ENCODE measurements at regions not wholly inside any gene's neighbourhood (a gene's known extent, or its start where the extent isn't known, plus 50 kb on each side); places are given as distances from the start of the nearest gene placed in this dataset.
"Not testable (repeated sequence)": the region's sequence is repeated elsewhere in the genome, so short reads cannot be mapped to it uniquely, and the experiment has no call there.

GRCh38 chr5:111635151-111635902 lies 121.7 kb downstream of the NREP start:
- no peak for DNase-seq (ENCODE audit: low spot score)

DNA sequence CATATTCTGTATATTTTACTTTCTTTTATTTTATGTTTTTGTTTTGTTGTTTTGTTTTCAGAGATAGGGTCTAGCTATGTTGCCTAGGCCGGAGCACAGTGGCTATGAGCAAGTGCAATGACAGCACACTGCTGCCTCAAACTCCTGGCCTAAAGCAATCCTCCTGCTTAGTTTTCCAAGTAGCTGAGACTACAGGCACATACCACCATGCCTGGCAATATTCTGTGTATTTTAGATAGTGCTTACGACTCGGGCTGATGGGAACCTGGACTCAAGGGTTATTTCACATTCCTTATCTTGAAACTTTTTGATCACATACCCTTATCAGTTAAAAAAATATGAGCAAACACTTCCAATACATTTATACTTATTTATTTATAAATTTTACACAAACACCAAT lies 119.0 kb upstream of the STARD4 start:
- DNase-seq (ENCODE audit: low spot score): no peak

GRCh38 chr5:111628901-111629300 lies 116.6 kb upstream of the STARD4 start:
- DNase-seq (ENCODE audit: low spot score): no peak

- DNase-seq (ENCODE audit: low spot score): no peak
These were observed 115.5 kb upstream of the STARD4 start for GRCh38 chr5:111627862-111628261.

- DNase-seq (ENCODE audit: low spot score): no peak
These were observed 114.3 kb upstream of the STARD4 start for GRCh38 chr5:111626473-111627148.

DNA sequence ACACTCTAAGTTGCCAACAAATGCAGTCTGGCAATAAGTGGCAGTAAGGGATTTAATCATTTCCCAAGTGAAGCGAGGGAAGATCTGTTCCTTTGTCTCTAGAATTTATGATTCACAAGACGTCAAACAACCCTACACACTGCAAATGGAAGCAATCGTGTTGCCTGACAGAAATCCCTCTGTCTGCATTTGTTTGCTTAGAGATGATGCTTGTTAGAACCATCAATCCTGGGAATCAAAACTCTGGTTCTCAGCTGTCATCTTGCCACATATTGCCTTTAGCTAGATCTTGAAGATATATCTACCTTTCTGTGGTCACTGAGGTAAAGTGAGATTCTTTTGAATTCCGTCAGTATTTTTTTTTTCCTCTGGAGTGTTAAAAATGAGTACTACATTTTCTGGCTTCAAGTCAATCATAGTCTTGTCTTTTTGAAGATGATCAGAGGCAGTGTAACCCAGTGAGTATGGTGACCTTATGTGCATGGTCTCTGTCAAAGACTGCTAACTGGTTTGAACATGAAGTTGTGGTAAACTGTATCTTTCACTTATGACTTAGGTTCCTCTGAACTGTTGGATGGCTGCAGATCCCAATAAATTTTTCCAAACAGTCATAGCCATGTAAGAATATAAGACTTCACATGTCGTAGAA lies 106.4 kb upstream of the STARD4 start:
- DNase-seq (ENCODE audit: low spot score): no peak

- DNase-seq (ENCODE audit: low spot score): no peak
These were observed 102.7 kb upstream of the STARD4 start for GRCh38 chr5:111615054-111615453.

- not testable (repeated sequence) for DNase-seq (ENCODE audit: low spot score)
These were observed 99.8 kb upstream of the STARD4 start for GRCh38 chr5:111612013-111612630.

DNA sequence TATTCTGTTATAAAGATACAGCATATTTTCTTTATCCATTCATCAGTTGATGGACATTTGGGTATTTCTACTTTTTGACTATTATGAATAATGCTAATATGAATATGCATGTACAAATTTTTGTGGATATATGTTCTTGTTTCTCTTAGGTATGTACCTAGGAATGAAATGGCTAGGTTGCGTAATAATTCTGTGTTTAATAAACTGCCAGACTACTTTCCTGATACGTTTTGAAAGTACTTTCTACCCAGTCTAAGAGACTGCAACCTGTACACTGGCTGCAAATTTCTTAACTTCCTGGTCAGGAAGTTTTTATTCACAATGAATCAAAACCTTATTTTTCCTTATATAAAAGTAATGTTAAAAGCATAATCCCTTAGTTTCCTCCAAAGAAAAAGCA lies 93.9 kb upstream of the STARD4 start:
- no peak for DNase-seq (ENCODE audit: low spot score)

DNA sequence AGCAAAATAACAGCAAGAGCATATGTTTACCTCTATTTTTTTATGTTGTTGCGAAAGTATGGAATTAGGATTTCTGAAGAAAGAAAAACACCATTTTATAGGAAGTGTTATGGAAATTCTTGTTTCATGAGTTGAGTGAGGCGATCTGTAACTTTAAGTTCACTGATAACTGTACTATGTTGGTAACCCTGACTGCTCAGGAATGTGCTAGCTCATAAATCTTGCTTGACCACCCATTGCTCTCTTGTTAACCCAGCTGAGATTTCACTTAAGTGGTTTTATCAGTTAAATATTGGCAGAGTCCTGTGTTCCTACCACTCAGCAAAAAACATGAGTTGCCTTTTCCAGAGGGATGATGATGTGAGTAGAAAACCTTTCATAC lies 91.1 kb upstream of the STARD4 start:
- no peak for DNase-seq (ENCODE audit: low spot score)

- DNase-seq (ENCODE audit: low spot score): no peak
These were observed 90.6 kb upstream of the STARD4 start for GRCh38 chr5:111602817-111603445.

DNA sequence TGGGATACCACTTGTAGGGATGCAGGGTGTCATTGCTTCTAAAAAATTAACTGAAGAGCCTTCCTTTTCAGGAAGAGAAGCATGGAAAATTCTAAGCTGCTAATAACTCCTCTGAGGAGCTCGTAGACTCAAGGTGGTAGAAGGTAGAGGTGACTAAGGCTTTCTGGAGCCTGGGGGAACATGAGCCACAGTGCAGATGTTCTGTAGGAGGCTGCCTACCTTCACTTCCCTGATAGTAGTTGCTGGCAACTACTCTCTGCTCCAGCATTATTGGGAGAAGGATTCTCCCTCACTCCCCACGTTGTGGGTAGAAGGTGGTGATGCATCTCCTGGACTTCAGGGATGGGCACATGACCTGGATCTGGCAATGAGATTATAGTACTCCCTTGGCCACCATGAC lies 86.7 kb upstream of the STARD4 start:
- no peak for DNase-seq (ENCODE audit: low spot score)

DNA sequence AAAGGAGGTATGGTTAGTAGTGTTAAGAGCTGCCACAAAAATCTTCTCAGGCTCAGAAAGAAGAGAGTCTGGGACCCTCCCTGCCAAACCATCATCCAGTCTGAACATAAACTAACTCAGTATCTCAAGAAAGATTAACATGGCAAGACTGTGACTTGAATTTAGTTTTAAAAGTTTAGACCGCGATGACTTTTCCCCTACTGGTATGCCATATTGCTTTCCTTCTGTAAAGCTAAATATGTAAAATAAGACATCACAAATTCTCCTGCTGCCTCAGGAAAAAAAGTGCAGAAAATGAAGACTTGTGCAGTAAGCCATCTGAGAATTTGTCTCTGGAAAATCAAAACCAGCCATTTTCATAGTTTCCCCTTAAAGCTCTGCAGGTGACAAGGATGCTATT lies 85.2 kb upstream of the STARD4 start:
- no peak for DNase-seq (ENCODE audit: low spot score)

DNA sequence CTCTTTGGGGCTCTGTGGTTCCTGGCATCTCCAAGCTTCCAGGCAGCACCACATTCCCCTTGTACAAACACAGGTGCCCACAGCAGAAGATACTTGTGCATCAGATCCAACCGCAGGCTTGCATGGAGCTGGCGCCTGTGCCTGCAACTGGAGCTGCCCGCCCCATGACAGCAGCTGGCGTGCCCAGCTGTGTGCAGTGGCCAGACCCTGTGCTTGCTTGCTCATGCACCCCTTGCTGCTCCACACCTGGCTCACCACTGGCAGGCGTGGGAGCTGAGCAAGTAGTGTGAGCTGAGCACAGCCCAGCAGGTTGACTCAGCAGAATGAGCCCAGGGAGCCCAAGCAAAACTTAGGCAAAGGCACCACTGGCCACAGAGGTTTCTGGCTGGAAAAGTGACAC lies 84.4 kb upstream of the STARD4 start:
- no peak for DNase-seq (ENCODE audit: low spot score)

DNA sequence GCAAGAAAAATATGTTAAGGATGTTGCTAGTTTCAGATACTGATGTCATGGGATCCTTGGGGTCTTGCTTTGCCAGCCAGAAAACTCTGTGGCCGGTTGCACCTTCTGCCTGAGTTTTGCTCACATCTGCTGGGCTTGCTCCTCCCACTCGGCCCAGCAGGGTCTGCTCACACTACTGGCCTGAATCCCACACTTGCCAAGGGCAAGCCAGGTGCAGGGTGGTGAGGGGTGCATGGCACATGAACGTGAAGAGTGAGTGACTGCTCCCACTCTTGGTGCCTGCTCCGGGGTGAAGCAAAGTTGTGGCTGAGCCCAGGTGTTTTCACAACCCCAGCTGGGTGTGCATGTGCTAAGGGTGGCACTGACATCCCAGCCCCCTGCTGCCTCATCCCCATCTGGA lies 83.1 kb upstream of the STARD4 start:
- DNase-seq (ENCODE audit: low spot score): no peak

DNA sequence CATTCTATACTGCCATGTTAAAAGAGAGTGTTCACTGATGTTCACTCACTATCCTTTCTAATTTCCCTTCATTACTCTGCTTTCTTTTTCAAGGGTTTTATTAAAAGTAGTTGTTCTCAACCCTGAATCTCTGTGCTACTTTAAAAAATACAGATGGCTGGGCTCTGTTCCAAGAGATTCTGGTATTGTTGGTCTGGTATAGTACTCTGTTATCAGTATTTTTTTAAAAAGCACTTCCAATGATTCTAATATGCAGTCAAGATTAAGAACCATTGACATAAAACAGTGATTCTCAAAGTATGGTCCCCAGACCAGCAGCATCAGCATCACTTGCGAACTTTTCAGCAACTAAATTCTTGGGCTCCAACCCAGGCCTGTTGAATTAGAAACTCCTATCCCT lies 77.0 kb upstream of the STARD4 start:
- no peak for DNase-seq (ENCODE audit: low spot score)

DNA sequence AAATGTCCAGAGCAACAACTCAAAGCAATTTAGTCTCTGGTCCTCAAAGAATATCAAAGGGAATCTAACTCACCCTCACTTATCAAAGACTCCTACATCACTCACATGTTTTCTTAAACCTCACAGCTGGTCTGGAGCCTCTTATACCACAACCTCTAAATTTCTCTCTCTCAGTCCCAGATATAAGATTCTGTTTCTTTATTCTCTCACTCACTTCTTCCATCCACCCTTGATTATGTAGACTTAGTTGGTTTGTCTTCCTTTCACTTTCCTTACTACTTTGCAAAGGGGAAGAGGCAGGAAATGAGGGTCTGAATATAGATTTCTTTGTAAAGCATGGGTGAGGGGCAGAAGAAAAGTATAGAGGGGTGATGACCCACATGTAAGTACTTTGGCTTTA lies 75.4 kb upstream of the STARD4 start:
- no peak for DNase-seq (ENCODE audit: low spot score)

- no peak for DNase-seq (ENCODE audit: low spot score)
These were observed 73.6 kb upstream of the STARD4 start for GRCh38 chr5:111585946-111586345.

- DNase-seq (ENCODE audit: low spot score): no peak
These were observed 73.0 kb upstream of the STARD4 start for GRCh38 chr5:111585291-111585690.

GRCh38 chr5:111584651-111585050 lies 72.3 kb upstream of the STARD4 start:
- DNase-seq (ENCODE audit: low spot score): no peak

- no peak for DNase-seq (ENCODE audit: low spot score)
These were observed 71.4 kb upstream of the STARD4 start for GRCh38 chr5:111583758-111584203.

DNA sequence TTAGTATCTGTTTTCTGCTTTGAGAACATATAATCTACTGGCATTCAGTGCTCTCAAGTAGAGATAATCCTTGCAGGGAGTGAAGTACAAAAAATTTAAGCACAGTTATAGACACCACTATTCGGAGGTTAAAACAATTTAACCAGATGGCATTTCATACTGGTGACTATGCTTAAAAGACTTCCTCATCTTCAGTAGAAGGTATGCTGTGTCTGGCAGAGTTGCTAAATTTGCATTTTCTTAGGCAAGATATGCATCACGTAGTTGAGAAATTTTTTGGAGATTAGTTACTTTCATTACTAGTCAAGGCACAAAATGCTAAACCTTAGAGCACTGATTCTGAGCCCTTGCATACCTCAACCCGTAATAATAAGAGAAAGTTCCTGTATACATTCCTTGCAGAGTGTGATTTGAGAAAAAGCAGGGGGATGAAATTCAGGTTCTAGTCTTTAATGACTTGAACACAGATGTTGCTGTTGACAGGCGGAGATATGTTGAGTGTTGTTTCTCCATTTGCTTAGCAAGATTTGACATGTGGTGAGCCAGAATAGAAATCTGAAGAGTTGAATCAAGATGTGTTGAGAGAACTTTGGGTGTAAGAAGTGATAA lies 70.8 kb upstream of the STARD4 start:
- DNase-seq (ENCODE audit: low spot score): peak; percentile 40

Measured in hepatic stellate cell (primary cell).